ENCODE measurements at regions not wholly inside any gene's neighbourhood (a gene's known extent, or its start where the extent isn't known, plus 50 kb on each side); places are given as distances from the start of the nearest gene placed in this dataset.

DNA sequence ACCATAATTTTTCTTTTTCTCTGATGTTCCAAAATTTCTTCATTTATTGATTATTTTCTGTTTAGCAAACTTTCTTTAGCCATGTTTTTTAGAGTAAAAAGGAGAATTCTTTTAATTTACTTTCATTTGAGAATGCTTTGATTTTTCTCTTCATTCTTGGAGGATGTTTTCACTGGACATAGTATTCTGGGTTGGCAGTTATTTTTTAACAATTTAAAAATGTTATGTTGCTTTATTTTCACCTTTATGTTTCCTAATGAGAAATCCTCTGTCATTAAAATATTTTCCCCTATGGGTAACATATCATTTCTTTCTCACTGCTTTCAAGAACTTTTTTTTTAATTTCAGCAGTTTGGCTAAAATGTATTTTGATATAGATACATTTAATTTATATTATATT lies 631.4 kb upstream of the CDH2 start:
- TF ChIP-seq, protein P1, sequence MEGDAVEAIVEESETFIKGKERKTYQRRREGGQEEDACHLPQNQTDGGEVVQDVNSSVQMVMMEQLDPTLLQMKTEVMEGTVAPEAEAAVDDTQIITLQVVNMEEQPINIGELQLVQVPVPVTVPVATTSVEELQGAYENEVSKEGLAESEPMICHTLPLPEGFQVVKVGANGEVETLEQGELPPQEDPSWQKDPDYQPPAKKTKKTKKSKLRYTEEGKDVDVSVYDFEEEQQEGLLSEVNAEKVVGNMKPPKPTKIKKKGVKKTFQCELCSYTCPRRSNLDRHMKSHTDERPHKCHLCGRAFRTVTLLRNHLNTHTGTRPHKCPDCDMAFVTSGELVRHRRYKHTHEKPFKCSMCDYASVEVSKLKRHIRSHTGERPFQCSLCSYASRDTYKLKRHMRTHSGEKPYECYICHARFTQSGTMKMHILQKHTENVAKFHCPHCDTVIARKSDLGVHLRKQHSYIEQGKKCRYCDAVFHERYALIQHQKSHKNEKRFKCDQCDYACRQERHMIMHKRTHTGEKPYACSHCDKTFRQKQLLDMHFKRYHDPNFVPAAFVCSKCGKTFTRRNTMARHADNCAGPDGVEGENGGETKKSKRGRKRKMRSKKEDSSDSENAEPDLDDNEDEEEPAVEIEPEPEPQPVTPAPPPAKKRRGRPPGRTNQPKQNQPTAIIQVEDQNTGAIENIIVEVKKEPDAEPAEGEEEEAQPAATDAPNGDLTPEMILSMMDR (IDR thresholded peaks at IDR 0.05): no peak
- no peak for TF ChIP-seq POLR2AphosphoS5 (IDR thresholded peaks at IDR 0.05)
